ENCODE measurements at regions not wholly inside any gene's neighbourhood (a gene's known extent, or its start where the extent isn't known, plus 50 kb on each side); places are given as distances from the start of the nearest gene placed in this dataset.

- no peaks in the 10 kb centered on the region for H3K36me3 ChIP-seq (ENCODE audit: insufficient read depth)
- no peak overlapping the region for H2AFZ ChIP-seq
- no peaks in the 10 kb centered on the region for H3K9me2 ChIP-seq (ENCODE audit: insufficient read depth)
- peaks cover 5% of the 10 kb centered on the region; the same call in 2 of the 3 replicates for H3K9me3 Mint-ChIP-seq
- DNase-seq (ENCODE audit: low spot score) (no peak), ATAC-seq (no peak)
- H3K27ac Mint-ChIP-seq: no peak overlapping the region
- no peaks in the 10 kb centered on the region for H3K4me1 ChIP-seq (ENCODE audit: insufficient read depth)
- H3K27me3 Mint-ChIP-seq (ENCODE audit: insufficient read depth, low read depth, poor library complexity): peaks cover 7% of the 10 kb centered on the region
- H3K36me3 Mint-ChIP-seq (ENCODE audit: low read depth): no peaks in the 10 kb centered on the region
- no peak overlapping the region for H3K4me3 ChIP-seq
- no peak overlapping the region for H3K4me3 Mint-ChIP-seq
- no peaks in the 10 kb centered on the region for H3K27me3 ChIP-seq (ENCODE audit: insufficient read depth)
- no peaks in the 10 kb centered on the region for H3F3A ChIP-seq (replicated peaks; ENCODE audit: low read depth)
- H3K79me2 ChIP-seq (replicated peaks; ENCODE audit: insufficient read depth): no peaks in the 10 kb centered on the region
- H3K4me1 Mint-ChIP-seq: peaks cover 14% of the 10 kb centered on the region; the same call in 2 of the 3 replicates
- TF ChIP-seq EZH2phosphoT487 (IDR thresholded peaks at IDR 0.05; ENCODE audit: unreplicated experiment) (no peak), EZH2 (IDR thresholded peaks at IDR 0.05; ENCODE audit: low read depth, unreplicated experiment) (no peak), CTCF (conservative IDR thresholded peaks at IDR 0.05; ENCODE audit: low read depth in 2 of 2) (no peak), ZNF114 (CRISPR knock-in tag; IDR thresholded peaks at IDR 0.05) (no peak), ZNF462 (CRISPR knock-in tag; IDR thresholded peaks at IDR 0.05) (no peak)
- H4K20me1 ChIP-seq (replicated peaks; ENCODE audit: insufficient read depth): no peaks in the 10 kb centered on the region
- H3K4me2 ChIP-seq: no peak overlapping the region
- no peak overlapping the region for H3K27ac ChIP-seq (ENCODE audit: low read depth)
These were observed 259.8 kb upstream of the HDAC4 start for GRCh38 chr2:239660390-239661230.
